GM19324 (cell line): ENCODE measurements at regions not wholly inside any gene's neighbourhood (a gene's known extent, or its start where the extent isn't known, plus 50 kb on each side); places are given as distances from the start of the nearest gene placed in this dataset.
"Not testable (repeated sequence)": the region's sequence is repeated elsewhere in the genome, so short reads cannot be mapped to it uniquely, and the experiment has no call there.

ENCODE experiments used
- ATAC-seq: cut with Tn5 transposase; IDR thresholded peaks from one replicate; pipeline ENCODE4 v1.9.1; 2021; ENCODE audit warnings: mild to moderate bottlenecking, moderate library complexity; ENCODE audit not compliant: unreplicated experiment, low FRiP score

GRCh38 chr11:96588793-96589192 lies 199.0 kb downstream of the JRKL start:
- ATAC-seq: not testable (repeated sequence)

DNA sequence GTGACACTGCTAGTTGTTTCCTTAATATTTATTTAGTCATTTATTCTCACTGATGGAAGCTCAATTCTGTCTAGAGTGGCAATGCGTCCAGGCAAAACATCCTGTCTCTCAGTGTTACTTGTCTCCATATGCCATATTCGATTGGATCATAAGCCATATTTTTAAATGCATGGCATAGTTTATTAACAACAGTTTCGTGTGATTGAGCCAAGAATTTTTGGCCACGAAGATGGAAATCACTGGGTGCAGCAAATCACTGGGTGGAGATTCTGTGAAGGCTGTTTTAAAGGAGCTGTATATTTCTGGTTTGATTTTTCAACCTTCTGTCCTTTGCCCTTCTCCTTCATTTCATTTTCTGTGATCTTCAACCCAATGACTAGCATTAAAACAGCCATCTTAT lies 205.2 kb downstream of the JRKL start:
- ATAC-seq: no peak

DNA sequence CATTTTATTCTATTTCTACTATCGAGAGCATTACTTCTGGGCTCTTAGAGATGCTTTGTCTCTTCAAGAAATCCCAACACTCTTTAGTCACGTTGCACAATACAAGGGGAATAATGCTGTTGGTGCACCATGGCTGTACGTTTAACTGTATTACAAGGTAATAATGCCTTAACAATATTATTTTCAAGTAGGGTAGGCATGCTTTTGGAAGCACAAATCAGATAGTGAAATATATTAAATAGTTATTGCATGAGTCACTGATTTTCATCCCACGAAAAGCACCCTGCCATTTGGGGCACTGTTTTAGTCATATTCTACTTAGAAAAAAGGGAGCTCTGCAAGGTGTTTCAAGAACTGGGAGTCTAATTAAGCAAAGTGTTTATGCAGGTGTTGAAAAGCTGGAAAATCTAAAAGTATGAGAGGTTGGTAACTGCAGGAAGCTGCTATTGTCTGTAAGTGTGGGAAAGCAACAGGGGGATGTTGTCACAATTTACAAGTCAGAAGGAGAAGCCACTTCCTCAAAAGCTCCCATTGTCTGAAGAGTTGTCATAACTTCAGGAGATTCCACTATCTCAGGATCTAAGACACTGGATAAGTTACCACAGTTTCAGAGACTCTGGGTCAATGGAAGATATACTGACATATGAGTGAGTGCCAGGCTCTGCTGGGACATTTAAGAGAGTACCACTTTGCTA lies 218.2 kb downstream of the JRKL start:
- no peak for ATAC-seq

DNA sequence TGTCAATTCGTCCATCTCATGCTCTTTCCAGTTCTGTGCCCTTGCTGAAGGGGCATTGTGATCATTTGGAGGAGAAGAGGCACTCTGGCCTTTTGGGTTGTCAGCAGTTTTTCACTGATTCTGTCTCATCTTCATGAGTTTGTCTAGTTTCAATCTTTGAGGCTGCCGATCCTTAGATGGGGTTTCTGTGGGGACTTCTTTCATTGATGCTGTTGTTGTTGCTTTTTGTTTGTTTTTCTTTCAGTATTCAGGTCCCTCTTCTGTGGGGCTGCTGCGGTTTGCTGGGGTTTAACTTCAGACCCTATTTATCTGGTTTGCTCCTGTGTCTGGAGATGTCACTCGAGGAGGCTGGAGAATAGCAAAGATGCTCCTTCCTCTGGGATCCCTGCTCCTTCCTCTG lies 224.3 kb downstream of the JRKL start:
- no peak for ATAC-seq

- ATAC-seq: no peak
Observed at GRCh38 chr11:96614846-96615245, 225.0 kb downstream of the JRKL start.

DNA sequence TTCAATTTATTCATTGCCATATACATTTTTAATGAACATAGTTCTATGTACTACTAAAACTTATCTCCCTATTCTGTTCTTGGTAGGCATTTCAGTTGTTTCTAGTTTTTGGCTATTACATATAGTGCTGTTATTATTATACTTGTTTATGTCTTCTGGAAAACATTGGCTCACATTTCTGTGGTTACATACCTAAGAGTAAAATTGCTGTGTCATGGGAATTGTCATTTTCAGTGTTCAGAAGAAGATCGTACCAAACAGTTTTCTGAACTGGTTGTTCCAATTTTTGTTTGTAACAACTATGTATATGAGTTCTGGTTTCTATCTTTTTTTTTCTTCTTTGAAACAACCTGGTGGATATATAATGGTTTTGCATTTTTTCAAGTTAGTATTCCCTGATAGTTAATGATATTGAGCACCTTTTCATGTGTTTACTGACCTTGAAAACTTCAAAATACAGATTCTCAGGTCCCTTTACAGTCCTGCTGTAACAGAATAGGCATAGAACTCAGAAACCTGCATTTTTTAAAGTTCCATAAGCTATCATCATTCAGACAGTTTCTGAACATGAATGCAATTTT lies 230.7 kb downstream of the JRKL start:
- ATAC-seq: no peak

DNA sequence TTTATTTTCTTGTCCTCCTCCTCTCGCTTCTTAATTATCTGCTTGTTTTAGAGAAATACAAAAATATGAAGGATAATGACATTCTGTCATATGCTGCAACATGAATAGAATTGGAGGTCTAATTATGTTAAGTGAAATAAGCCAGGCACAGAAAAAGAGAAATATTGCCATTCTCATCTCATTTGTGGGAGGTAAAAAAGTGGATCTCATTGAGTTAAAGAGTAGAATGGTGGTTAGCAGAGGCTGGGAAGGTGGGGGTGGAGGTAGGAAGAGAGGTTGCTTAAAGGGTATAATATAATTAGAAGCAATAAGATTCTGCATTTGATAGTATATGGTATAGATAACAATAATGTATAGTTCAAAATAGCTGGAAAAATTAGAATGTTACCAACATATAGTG lies 231.3 kb downstream of the JRKL start:
- ATAC-seq: no peak

GRCh38 chr11:96622026-96622634 lies 232.3 kb downstream of the JRKL start:
- no peak for ATAC-seq

GRCh38 chr11:96624126-96624525 lies 234.3 kb downstream of the JRKL start:
- ATAC-seq: no peak

- no peak for ATAC-seq
Observed at GRCh38 chr11:96627376-96627775, 237.6 kb downstream of the JRKL start.

GRCh38 chr11:96635655-96636054 lies 245.8 kb downstream of the JRKL start:
- ATAC-seq: no peak

DNA sequence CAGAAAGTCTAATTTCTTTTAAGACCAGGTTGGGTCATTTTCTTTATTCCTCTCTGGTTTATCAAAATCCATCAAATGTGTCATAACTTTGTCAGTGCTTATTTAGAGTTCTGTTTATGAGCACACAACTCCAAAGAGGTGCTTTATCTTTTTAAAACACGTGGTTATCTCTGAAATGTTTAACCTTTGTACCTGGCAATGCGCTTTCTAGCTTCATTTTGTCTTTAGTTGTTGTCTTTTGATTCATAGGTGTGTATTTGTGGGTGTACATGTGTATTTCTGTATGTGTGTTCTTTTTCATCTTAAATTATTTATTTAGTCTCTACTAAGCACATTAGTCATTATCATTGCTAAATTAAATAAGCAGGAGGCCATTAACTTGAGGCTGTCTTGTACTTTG lies 251.4 kb downstream of the JRKL start:
- no peak for ATAC-seq

DNA sequence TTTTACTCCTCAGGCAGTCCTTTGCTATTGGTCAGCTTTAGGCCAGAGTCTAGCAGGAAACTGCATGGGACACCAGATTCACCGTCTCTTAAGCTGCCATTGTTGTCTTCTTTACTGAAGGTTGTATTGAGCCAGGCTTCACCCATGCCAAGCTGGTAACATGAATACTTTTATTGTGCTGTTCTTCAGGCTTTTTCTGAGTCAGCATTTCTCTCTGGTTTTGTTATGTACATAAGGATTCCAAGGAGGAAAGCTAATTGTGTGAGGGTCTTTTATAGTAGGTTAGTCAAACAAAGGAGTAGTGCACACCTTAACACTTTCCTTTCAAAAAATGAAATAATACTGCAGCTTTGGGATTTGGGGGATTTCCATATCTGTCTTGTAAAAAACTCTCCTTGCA lies 252.8 kb downstream of the JRKL start:
- no peak for ATAC-seq

DNA sequence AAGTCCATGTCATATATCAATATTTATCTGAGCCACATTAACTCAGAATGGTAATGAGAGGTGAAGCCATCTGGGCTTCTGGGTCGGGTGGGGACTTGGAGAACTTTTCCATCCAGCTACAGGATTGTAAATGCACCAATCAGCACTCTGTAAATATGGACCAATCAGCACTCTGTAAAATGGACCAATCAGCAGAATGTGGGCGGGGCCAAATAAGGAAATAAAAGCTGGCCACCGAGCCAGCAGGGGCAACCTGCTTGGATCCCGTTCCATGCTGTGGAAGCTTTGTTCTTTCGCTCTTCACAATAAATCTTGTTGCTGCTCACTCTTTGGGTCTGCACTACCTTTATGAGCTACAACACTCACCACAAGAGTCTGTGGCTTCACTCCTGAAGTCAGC lies 253.4 kb downstream of the JRKL start:
- ATAC-seq: no peak

DNA sequence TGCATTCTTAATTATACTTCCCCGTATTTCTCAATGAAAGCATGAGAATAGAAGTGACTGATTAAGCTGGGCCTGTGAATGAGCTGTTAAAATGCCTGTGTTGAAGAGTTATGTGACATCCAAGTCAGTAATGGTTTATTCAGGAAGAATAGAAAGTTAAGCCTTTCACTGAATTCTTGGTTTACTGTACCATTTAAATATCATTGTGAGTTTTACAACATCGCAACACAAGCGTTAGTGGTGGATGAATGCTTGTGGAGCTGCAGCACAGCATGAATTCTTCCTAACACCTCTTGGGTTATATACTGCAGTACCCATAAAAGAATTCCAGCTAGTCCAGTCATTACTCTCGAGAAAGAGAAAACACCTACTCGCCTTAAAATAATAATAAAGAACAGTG lies 257.8 kb downstream of the JRKL start:
- ATAC-seq: no peak

DNA sequence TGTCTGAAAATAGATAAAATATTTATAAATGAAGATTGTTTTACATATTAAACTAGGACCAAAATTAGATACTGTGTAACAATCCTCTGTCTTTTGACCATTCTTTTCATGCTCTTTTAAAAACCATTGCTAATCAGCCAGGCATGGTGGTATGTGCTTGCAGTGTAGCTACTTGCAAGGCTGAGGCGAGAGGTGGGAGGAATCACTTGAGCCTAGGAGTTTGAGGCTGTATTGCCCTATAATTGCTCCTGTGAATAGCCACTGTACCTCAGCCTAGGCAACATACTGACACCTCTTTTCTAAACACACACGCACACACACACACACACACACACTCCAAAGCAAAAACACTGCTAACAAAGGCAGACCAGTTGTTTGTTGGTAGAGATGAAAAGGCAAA lies 259.2 kb downstream of the JRKL start:
- no peak for ATAC-seq

GRCh38 chr11:96652516-96652915 lies 262.7 kb downstream of the JRKL start:
- no peak for ATAC-seq

DNA sequence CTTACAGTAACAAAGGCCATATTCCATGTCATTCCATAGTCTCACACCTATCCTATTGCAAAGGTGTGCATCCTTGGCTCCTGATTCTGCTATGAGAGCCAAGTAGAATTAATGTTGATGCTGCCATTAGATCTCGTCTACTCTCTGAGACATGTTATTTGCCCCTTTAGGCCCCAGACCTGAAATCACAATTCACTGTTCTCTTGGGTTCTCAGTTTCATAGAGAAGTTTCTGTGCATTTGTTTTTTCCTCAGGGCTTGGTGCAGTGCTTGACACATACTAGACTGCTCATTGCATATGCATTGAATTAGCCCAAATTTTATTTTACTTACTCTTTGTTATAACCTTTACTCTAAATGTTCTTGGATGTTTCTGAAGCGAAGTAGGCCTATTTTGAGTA lies 265.7 kb downstream of the JRKL start:
- peak; percentile 76 for ATAC-seq

DNA sequence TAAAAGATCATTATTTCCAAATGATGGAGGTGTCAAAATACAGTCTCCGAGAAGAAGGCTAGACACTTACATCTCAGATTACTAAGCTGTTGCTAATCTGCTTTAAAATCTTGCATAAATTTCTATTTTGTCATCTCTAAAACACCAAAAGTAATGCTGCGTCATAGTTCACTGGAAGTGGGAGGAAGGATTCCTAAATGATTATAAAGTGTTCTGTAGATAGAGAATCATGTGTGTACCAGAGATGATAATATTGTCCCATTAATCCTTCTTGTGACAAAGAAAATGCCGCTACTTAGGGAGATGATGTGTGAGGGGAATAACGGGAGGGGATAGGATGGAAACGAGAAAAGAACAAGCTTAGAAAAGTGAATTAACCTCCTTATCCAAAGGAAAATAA lies 268.6 kb downstream of the JRKL start:
- ATAC-seq: no peak

GRCh38 chr11:96664110-96664509 lies 274.3 kb downstream of the JRKL start:
- ATAC-seq: no peak

DNA sequence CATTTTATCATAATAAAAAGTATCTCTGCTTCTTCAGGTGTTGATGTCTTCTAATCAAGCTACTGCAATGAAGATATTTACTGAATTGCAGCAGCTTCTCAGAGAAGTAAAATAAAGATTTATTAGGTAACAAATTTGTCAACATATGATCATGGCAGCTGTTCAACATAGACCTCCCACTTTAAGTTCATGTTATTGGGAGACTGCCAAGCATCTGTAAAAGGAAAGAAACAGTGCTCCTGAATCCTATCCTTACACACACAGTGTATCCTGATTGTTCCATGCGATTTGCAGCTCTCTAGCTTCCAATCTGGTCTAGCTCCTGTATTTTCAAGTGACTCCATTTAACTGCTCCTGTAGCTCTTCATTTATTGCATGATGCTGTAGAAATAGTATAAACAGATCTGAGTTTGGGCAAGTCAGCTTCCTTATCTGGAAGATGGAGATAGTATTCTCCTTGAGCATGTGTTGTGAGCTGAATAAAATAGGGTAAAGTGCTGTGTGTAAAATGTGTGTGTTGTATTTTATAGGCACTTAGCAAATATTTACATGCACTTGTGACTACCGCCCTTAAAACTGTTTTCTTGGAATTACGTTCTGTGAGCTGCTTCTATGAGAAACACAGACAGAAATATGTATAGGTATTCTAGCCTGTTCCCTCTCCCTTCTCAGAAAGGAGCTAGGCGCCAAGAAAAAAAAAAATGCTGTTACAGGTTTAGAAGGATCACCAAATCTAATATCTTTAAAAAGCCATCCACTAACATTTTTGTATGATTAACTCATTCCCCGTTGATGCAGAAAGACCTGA lies 290.6 kb downstream of the JRKL start:
- ATAC-seq: no peak
